GM12878 (cell line): ENCODE measurements at regions not wholly inside any gene's neighbourhood (a gene's known extent, or its start where the extent isn't known, plus 50 kb on each side); places are given as distances from the start of the nearest gene placed in this dataset.

ENCODE experiments used
- ATAC-seq: fragments of 200-7000 bp; cut with Tn5 transposase; 3 replicates; pipeline ENCODE4 v1.9.1; 2020; ENCODE audit warnings: mild to moderate bottlenecking, moderate library complexity
- BruUV-seq: library from RNA; stranded (reverse); fragments of 400-500 nt; replicated peaks from 2 replicates; lab custom pipeline; 2021; lab: Mats Ljungman, UMichigan
- CTCF ChIA-PET: fragments of 300-600 bp; sonication (Branson Sonifier 250); formaldehyde crosslinking; extraction: SDS; loops from one replicate; lab custom pipeline; 2021; ENCODE audit warnings: inconsistent platforms; lab: Yijun Ruan, JAX
- POLR2A ChIA-PET: fragments of 350-600 bp; formaldehyde crosslinking; extraction: SDS; loops from one replicate; lab custom pipeline; 2021; ENCODE audit warnings: inconsistent platforms; lab: Charles Lee
- RAD21 ChIA-PET: fragments of 300-600 bp; sonication (Branson Sonifier 250); formaldehyde crosslinking; loops from one replicate; lab custom pipeline; 2023; ENCODE audit warnings: antibody characterized with exemption; ENCODE audit not compliant: unreplicated experiment; lab: Charles Lee
- SMC1A ChIA-PET: fragments of 300-600 bp; sonication (Branson Sonifier 250); formaldehyde crosslinking; loops from one replicate; lab custom pipeline; 2023; ENCODE audit not compliant: unreplicated experiment, uncharacterized antibody; lab: Charles Lee
- DNase-seq: peaks from one replicate; pipeline ENCODE4 v3.0.0-alpha.2; 2011; ENCODE audit warnings: low read depth, low spot score
- FAIRE-seq: peaks from 3 replicates; lab custom pipeline; 2011; peaks lifted over from hg19 to GRCh38; lab: Jason Lieb, UNC
- H2AFZ ChIP-seq: 2 replicates; pipeline ENCODE4 v1.6.0; 2011; ENCODE audit warnings: low read depth, low read length, control low read depth; ENCODE audit not compliant: control insufficient read depth
- H3K27ac ChIP-seq: 2 replicates; pipeline ENCODE4 v1.5.1; 2011; ENCODE audit warnings: control low read depth; ENCODE audit not compliant: control insufficient read depth, insufficient read depth
- H3K27me3 ChIP-seq, 2 experiments: replicated peaks in 1 of 2; 2 replicates each; pipeline versions ENCODE4 v1.6.0 to v1.6.1; 2011; ENCODE audit warnings: low read length in 1 of 2; ENCODE audit not compliant: control insufficient read depth in 2 of 2, insufficient read depth in 2 of 2
- H3K36me3 ChIP-seq, 2 experiments: 2 replicates each; pipeline ENCODE4 v1.5.1; 2011; ENCODE audit warnings: low read length in 1 of 2; ENCODE audit not compliant: control insufficient read depth in 2 of 2, insufficient read depth in 2 of 2
- H3K4me1 ChIP-seq: 2 replicates; pipeline ENCODE4 v1.6.1; 2011; ENCODE audit warnings: mild to moderate bottlenecking, low read length, moderate library complexity, mixed read lengths; ENCODE audit not compliant: control insufficient read depth, insufficient read depth
- H3K4me2 ChIP-seq: 2 replicates; pipeline ENCODE4 v1.6.0; 2011; ENCODE audit warnings: control low read depth; ENCODE audit not compliant: control insufficient read depth, insufficient read depth
- H3K4me3 ChIP-seq: fragments of 200-600 bp; sonication (generic); 2 replicates; pipeline ENCODE4 v1.5.1; 2016
- H3K79me2 ChIP-seq: 2 replicates; pipeline ENCODE4 v1.6.0; 2011; ENCODE audit warnings: low read length; ENCODE audit not compliant: control insufficient read depth, insufficient read depth
- H3K9ac ChIP-seq: 2 replicates; pipeline ENCODE4 v1.8.0; 2011; ENCODE audit warnings: low read length, control low read depth, mixed read lengths; ENCODE audit not compliant: control insufficient read depth, insufficient read depth
- H3K9me3 ChIP-seq: replicated peaks from 3 replicates; pipeline ENCODE4 v1.5.1; 2011; ENCODE audit warnings: mild to moderate bottlenecking, low read length; ENCODE audit not compliant: control insufficient read depth, insufficient read depth
- H4K20me1 ChIP-seq: 2 replicates; pipeline ENCODE4 v1.6.0; 2011; ENCODE audit not compliant: control insufficient read depth, insufficient read depth
- CBX3 ChIP-seq: fragments of 200-600 bp; sonication (generic); IDR thresholded peaks from 2 replicates; pipeline ENCODE4 v1.6.1; 2016; ENCODE audit warnings: low read depth, borderline replicate concordance
- EP300 ChIP-seq, 2 experiments: fragments of 150-350 bp in 1 of 2; IDR thresholded peaks; 2 replicates each; pipeline ENCODE4 v1.6.1; 2011 to 2012; ENCODE audit warnings: low read depth in 2 of 2, low read length in 2 of 2, borderline replicate concordance in 1 of 2, improper control_type of control experiment in 1 of 2, inconsistent platforms in 1 of 2; ENCODE audit not compliant: control insufficient read depth in 1 of 2
- FOXM1 ChIP-seq: IDR thresholded peaks from 2 replicates; pipeline ENCODE4 v1.6.1; 2012; ENCODE audit warnings: low read depth, mild to moderate bottlenecking, inconsistent platforms, low read length, moderate library complexity
- MYB ChIP-seq: fragments of 150-350 bp; IDR thresholded peaks from 2 replicates; pipeline ENCODE4 v1.6.1; 2014; ENCODE audit warnings: mild to moderate bottlenecking, low read depth, low read length, borderline replicate concordance
- MYC ChIP-seq: IDR thresholded peaks from 2 replicates; pipeline ENCODE4 v1.6.1; 2011; ENCODE audit warnings: mild to moderate bottlenecking, low read length, moderate library complexity, inconsistent platforms; ENCODE audit not compliant: insufficient read depth, insufficient replicate concordance, insufficient read length, severe bottlenecking
- NBN ChIP-seq: fragments of 450-650 bp; IDR thresholded peaks from 2 replicates; pipeline ENCODE4 v1.6.1; 2016
- NFIC ChIP-seq: IDR thresholded peaks from 2 replicates; pipeline ENCODE4 v1.6.1; 2012; ENCODE audit warnings: low read depth, mild to moderate bottlenecking, inconsistent platforms, low read length, moderate library complexity
- PAX8 ChIP-seq: fragments of 450-650 bp; IDR thresholded peaks from 2 replicates; pipeline ENCODE4 v1.6.1; 2017; ENCODE audit warnings: mild to moderate bottlenecking, moderate library complexity
- PKNOX1 ChIP-seq: fragments of 450-650 bp; IDR thresholded peaks from 2 replicates; pipeline ENCODE4 v1.6.1; 2016; ENCODE audit warnings: mild to moderate bottlenecking
- POLR2AphosphoS2 ChIP-seq: IDR thresholded peaks from 2 replicates; pipeline ENCODE4 v1.6.1; 2011; ENCODE audit warnings: low read depth, mild to moderate bottlenecking, low read length, improper control_type of control experiment, moderate library complexity
- REST ChIP-seq: IDR thresholded peaks from 2 replicates; pipeline ENCODE4 v1.6.1; 2012; ENCODE audit warnings: mild to moderate bottlenecking, low read depth, low read length
- SPI1 ChIP-seq: IDR thresholded peaks from 2 replicates; pipeline ENCODE4 v1.6.1; 2011; ENCODE audit warnings: low read depth, mild to moderate bottlenecking, low read length, moderate library complexity, borderline replicate concordance; ENCODE audit not compliant: insufficient read depth
- SUZ12 ChIP-seq: fragments of 200-600 bp; sonication (generic); IDR thresholded peaks from one replicate; pipeline ENCODE4 v1.6.1; 2018; ENCODE audit warnings: antibody characterized with exemption, mild to moderate bottlenecking; ENCODE audit not compliant: unreplicated experiment
- ZNF384 ChIP-seq: IDR thresholded peaks from 2 replicates; pipeline ENCODE4 v1.6.1; 2012; ENCODE audit warnings: low read depth, mild to moderate bottlenecking, low read length, improper control_type of control experiment, borderline replicate concordance
- ZNF687 ChIP-seq: fragments of 450-650 bp; IDR thresholded peaks from 2 replicates; pipeline ENCODE4 v1.6.1; 2017; ENCODE audit warnings: mild to moderate bottlenecking, moderate library complexity
- in situ Hi-C: fragments of 300-500 bp; cut with MboI; formaldehyde crosslinking; loops from 9 replicates; pipeline ENCODE4 v1.14.3; 2018; ENCODE audit warnings: mixed read lengths
- intact Hi-C: fragments of 100-400 bp; cut with micrococcal nuclease; formaldehyde crosslinking; loops from one replicate; pipeline ENCODE4 v1.14.2; 2022; ENCODE audit not compliant: unreplicated experiment

GRCh38 chr4:14943749-14944148 is 58.5 kb upstream of the CPEB2 start (continued):
- TF ChIP-seq REST (no peak), POLR2AphosphoS2 (no peak)

GRCh38 chr4:14952352-14952751 is 49.9 kb upstream of the CPEB2 start:
- RAD21 ChIA-PET: no interaction called here
- SMC1A ChIA-PET: interaction anchor here (0.7 to 1.1 kb wide), 2 partner anchors 9 to 43 kb away, joined by 3 to 4 read pairs; no protein-coding TSS in a partner anchor
- Histone ChIP-seq H3K36me3 (no peaks in the 10 kb centered on the region), H2AFZ (no peak overlapping the region), H4K20me1 (no peaks in the 10 kb centered on the region), H3K4me3 (no peak overlapping the region), H3K4me1 (no peaks in the 10 kb centered on the region), H3K79me2 (no peaks in the 10 kb centered on the region), H3K9me3 (no peaks in the 10 kb centered on the region), H3K27ac (no peak overlapping the region), H3K27me3 (no peaks in the 10 kb centered on the region), H3K4me2 (no peak overlapping the region), H3K9ac (no peak overlapping the region)
- BruUV-seq: no TSS peak
- CTCF ChIA-PET: no interaction called here
- FAIRE-seq (no peak), DNase-seq (no peak), ATAC-seq (peak; percentile 63)
- intact Hi-C loops (no loop called here), in situ Hi-C loops (no loop called here)
- POLR2A ChIA-PET: no interaction called here
- TF ChIP-seq PAX8 (no peak), SPI1 (0 out of 2 replicates have a peak, but pooled peaks have one; percentile 19), ZNF384 (no peak), EP300 (IDR thresholded peaks at IDR 0.05; ENCODE audit: borderline replicate concordance in 1 of 2, control insufficient read depth in 1 of 2, low read depth in 2 of 2, low read length in 2 of 2) (0 out of 4 replicates have a peak, but pooled peaks of 1 of the 2 experiments have one; percentile 18), MYC (no peak), NFIC (peak; percentile 53; the same call in 1 of the 2 replicates), FOXM1 (no peak), CBX3 (no peak), SUZ12 (no peak), MYB (no peak), PKNOX1 (peak; percentile 58), NBN (no peak), ZNF687 (no peak)
